ENCODE measurements at regions not wholly inside any gene's neighbourhood (a gene's known extent, or its start where the extent isn't known, plus 50 kb on each side); places are given as distances from the start of the nearest gene placed in this dataset.

- Mint-ChIP-seq H3K4me1 (no peaks in the 10 kb centered on the region), H3K36me3 (no peaks in the 10 kb centered on the region), H3K27ac (no peak overlapping the region), H3K9me3 (no peaks in the 10 kb centered on the region), H3K27me3 (peaks cover 15 to 28% of the 10 kb centered on the region in 2 donors), H3K4me3 (no peak overlapping the region)
- Histone ChIP-seq H3K4me1 (ENCODE audit: insufficient read depth, low read length) (no peaks in the 10 kb centered on the region), H3K4me3 (ENCODE audit: low read length) (no peak overlapping the region), H3K36me3 (ENCODE audit: insufficient read depth, low read length) (no peaks in the 10 kb centered on the region), H3K27me3 (ENCODE audit: insufficient read depth, low read length, poor library complexity, severe bottlenecking) (peaks cover 3% of the 10 kb centered on the region), H3K27ac (ENCODE audit: low read depth, low read length) (no peak overlapping the region), H3K9me3 (ENCODE audit: low read length) (no peaks in the 10 kb centered on the region)
- ChIA-PET CTCF (no interaction called here), POLR2A (no interaction called here)
- DNase-seq = no peak
These were observed 68.5 kb upstream of the OSR1 start for GRCh38 chr2:19426941-19427340.

- CTCF ChIA-PET = no interaction called here
- DNase-seq = no peak
- no peak overlapping the region for H3K27ac Mint-ChIP-seq
- Histone ChIP-seq H3K4me1 (ENCODE audit: insufficient read depth, low read length) (no peaks in the 10 kb centered on the region), H3K36me3 (ENCODE audit: insufficient read depth, low read length) (no peaks in the 10 kb centered on the region), H3K4me3 (ENCODE audit: low read length) (no peak overlapping the region), H3K27me3 (ENCODE audit: insufficient read depth, low read length, poor library complexity, severe bottlenecking) (peaks cover 3% of the 10 kb centered on the region), H3K27ac (ENCODE audit: low read depth, low read length) (no peak overlapping the region), H3K9me3 (ENCODE audit: low read length) (no peaks in the 10 kb centered on the region)
- no peaks in the 10 kb centered on the region for H3K9me3 Mint-ChIP-seq
- no peaks in the 10 kb centered on the region for H3K4me1 Mint-ChIP-seq
- H3K36me3 Mint-ChIP-seq = no peaks in the 10 kb centered on the region
- no peak overlapping the region for H3K4me3 Mint-ChIP-seq
- peaks cover 15 to 28% of the 10 kb centered on the region in 2 donors for H3K27me3 Mint-ChIP-seq
- POLR2A ChIA-PET = no interaction called here
These were observed 67.7 kb upstream of the OSR1 start for GRCh38 chr2:19426144-19426543.

GRCh38 chr2:19425419-19425818 is 67.0 kb upstream of the OSR1 start:
- H3K27me3 Mint-ChIP-seq = peaks cover 13 to 26% of the 10 kb centered on the region in 2 donors
- Histone ChIP-seq H3K9me3 (ENCODE audit: low read length) (no peaks in the 10 kb centered on the region), H3K27me3 (ENCODE audit: insufficient read depth, low read length, poor library complexity, severe bottlenecking) (peaks cover 3% of the 10 kb centered on the region), H3K4me3 (ENCODE audit: low read length) (no peak overlapping the region), H3K4me1 (ENCODE audit: insufficient read depth, low read length) (no peaks in the 10 kb centered on the region), H3K27ac (ENCODE audit: low read depth, low read length) (no peak overlapping the region), H3K36me3 (ENCODE audit: insufficient read depth, low read length) (no peaks in the 10 kb centered on the region)
- H3K9me3 Mint-ChIP-seq = no peaks in the 10 kb centered on the region
- H3K36me3 Mint-ChIP-seq = no peaks in the 10 kb centered on the region
- H3K4me1 Mint-ChIP-seq = no peaks in the 10 kb centered on the region
- H3K4me3 Mint-ChIP-seq = no peak overlapping the region
- CTCF ChIA-PET = no interaction called here
- DNase-seq = no peak
- POLR2A ChIA-PET = no interaction called here
- H3K27ac Mint-ChIP-seq = no peak overlapping the region

- Mint-ChIP-seq H3K9me3 (no peaks in the 10 kb centered on the region), H3K4me3 (no peak overlapping the region), H3K4me1 (no peaks in the 10 kb centered on the region), H3K36me3 (no peaks in the 10 kb centered on the region), H3K27me3 (peaks cover 3 to 15% of the 10 kb centered on the region in 2 donors), H3K27ac (no peak overlapping the region)
- H3K9me3 ChIP-seq (ENCODE audit: low read length) = no peaks in the 10 kb centered on the region
- no peaks in the 10 kb centered on the region for H3K4me1 ChIP-seq (ENCODE audit: insufficient read depth, low read length)
- no peaks in the 10 kb centered on the region for H3K36me3 ChIP-seq (ENCODE audit: insufficient read depth, low read length)
- CTCF ChIA-PET = no interaction called here
- H3K27ac ChIP-seq (ENCODE audit: low read depth, low read length) = no peak overlapping the region
- H3K27me3 ChIP-seq (ENCODE audit: insufficient read depth, low read length, poor library complexity, severe bottlenecking) = peaks cover 4% of the 10 kb centered on the region
- no peak overlapping the region for H3K4me3 ChIP-seq (ENCODE audit: low read length)
- POLR2A ChIA-PET = no interaction called here
- DNase-seq = no peak
These were observed 60.9 kb upstream of the OSR1 start for GRCh38 chr2:19419211-19419880.

GRCh38 chr2:19416784-19417684 is 58.6 kb upstream of the OSR1 start:
- no peak overlapping the region for H3K27ac Mint-ChIP-seq
- H3K9me3 Mint-ChIP-seq = peaks cover 3 to 8% (median 5%) of the 10 kb centered on the region in 5 donors
- Histone ChIP-seq H3K36me3 (ENCODE audit: insufficient read depth, low read length) (no peaks in the 10 kb centered on the region), H3K4me3 (ENCODE audit: low read length) (no peak overlapping the region), H3K4me1 (ENCODE audit: insufficient read depth, low read length) (no peaks in the 10 kb centered on the region), H3K9me3 (ENCODE audit: low read length) (no peaks in the 10 kb centered on the region), H3K27me3 (ENCODE audit: insufficient read depth, low read length, poor library complexity, severe bottlenecking) (peaks cover 4% of the 10 kb centered on the region), H3K27ac (ENCODE audit: low read depth, low read length) (no peak overlapping the region)
- ChIA-PET POLR2A (no interaction called here), CTCF (no interaction called here)
- no peak overlapping the region for H3K4me3 Mint-ChIP-seq
- no peak for DNase-seq
- H3K27me3 Mint-ChIP-seq = peaks cover 6 to 19% of the 10 kb centered on the region in 2 donors
- no peaks in the 10 kb centered on the region for H3K4me1 Mint-ChIP-seq
- H3K36me3 Mint-ChIP-seq = no peaks in the 10 kb centered on the region

- Histone ChIP-seq H3K27ac (ENCODE audit: low read depth, low read length) (no peak overlapping the region), H3K27me3 (ENCODE audit: insufficient read depth, low read length, poor library complexity, severe bottlenecking) (peaks cover 4% of the 10 kb centered on the region), H3K4me1 (ENCODE audit: insufficient read depth, low read length) (no peaks in the 10 kb centered on the region), H3K9me3 (ENCODE audit: low read length) (no peaks in the 10 kb centered on the region), H3K4me3 (ENCODE audit: low read length) (no peak overlapping the region), H3K36me3 (ENCODE audit: insufficient read depth, low read length) (no peaks in the 10 kb centered on the region)
- peaks cover 8 to 12% (median 9%) of the 10 kb centered on the region in 5 donors for H3K9me3 Mint-ChIP-seq
- ChIA-PET CTCF (no interaction called here), POLR2A (no interaction called here)
- no peaks in the 10 kb centered on the region for H3K4me1 Mint-ChIP-seq
- no peak for DNase-seq
- peak overlapping the region in 1 of 8 donors; percentile 53 for H3K27ac Mint-ChIP-seq
- H3K27me3 Mint-ChIP-seq = peaks cover 6 to 19% of the 10 kb centered on the region in 2 donors
- peak overlapping the region in 1 of 7 donors; percentile 51 for H3K4me3 Mint-ChIP-seq
- H3K36me3 Mint-ChIP-seq = peaks cover 0 to 2% (median 0%) of the 10 kb centered on the region in 3 donors
These were observed 57.7 kb upstream of the OSR1 start for GRCh38 chr2:19416083-19416482.

- Mint-ChIP-seq H3K36me3 (peaks cover 0 to 3% (median 0%) of the 10 kb centered on the region in 3 donors), H3K4me3 (no peak overlapping the region), H3K4me1 (no peaks in the 10 kb centered on the region), H3K27ac (no peak overlapping the region), H3K9me3 (peaks cover 8 to 15% (median 11%) of the 10 kb centered on the region in 5 donors), H3K27me3 (peaks cover 6 to 23% of the 10 kb centered on the region in 2 donors)
- DNase-seq = no peak
- H3K36me3 ChIP-seq (ENCODE audit: insufficient read depth, low read length) = no peaks in the 10 kb centered on the region
- POLR2A ChIA-PET = no interaction called here
- H3K4me3 ChIP-seq (ENCODE audit: low read length) = no peak overlapping the region
- no peak overlapping the region for H3K27ac ChIP-seq (ENCODE audit: low read depth, low read length)
- no peaks in the 10 kb centered on the region for H3K9me3 ChIP-seq (ENCODE audit: low read length)
- no peaks in the 10 kb centered on the region for H3K27me3 ChIP-seq (ENCODE audit: insufficient read depth, low read length, poor library complexity, severe bottlenecking)
- H3K4me1 ChIP-seq (ENCODE audit: insufficient read depth, low read length) = no peaks in the 10 kb centered on the region
- CTCF ChIA-PET = no interaction called here
These were observed 50.6 kb upstream of the OSR1 start for GRCh38 chr2:19409046-19409445.

- CTCF ChIA-PET = no interaction called here
- no peaks in the 10 kb centered on the region for H3K27me3 ChIP-seq (ENCODE audit: insufficient read depth, low read length, poor library complexity, severe bottlenecking)
- H3K27ac ChIP-seq (ENCODE audit: low read depth, low read length) = no peak overlapping the region
- Mint-ChIP-seq H3K36me3 (peaks cover 0 to 3% (median 0%) of the 10 kb centered on the region in 3 donors), H3K4me3 (no peak overlapping the region), H3K27ac (no peak overlapping the region), H3K9me3 (peaks cover 8 to 15% (median 11%) of the 10 kb centered on the region in 5 donors), H3K27me3 (peaks cover 7 to 27% of the 10 kb centered on the region in 2 donors), H3K4me1 (no peaks in the 10 kb centered on the region)
- H3K4me1 ChIP-seq (ENCODE audit: insufficient read depth, low read length) = no peaks in the 10 kb centered on the region
- DNase-seq = no peak
- no peaks in the 10 kb centered on the region for H3K9me3 ChIP-seq (ENCODE audit: low read length)
- H3K4me3 ChIP-seq (ENCODE audit: low read length) = no peak overlapping the region
- H3K36me3 ChIP-seq (ENCODE audit: insufficient read depth, low read length) = no peaks in the 10 kb centered on the region
- POLR2A ChIA-PET = no interaction called here
These were observed 50.2 kb upstream of the OSR1 start for GRCh38 chr2:19408592-19408991.

All from CD8-positive, alpha-beta memory T cell (primary cell).